MM.1S (cell line): ENCODE measurements at regions not wholly inside any gene's neighbourhood (a gene's known extent, or its start where the extent isn't known, plus 50 kb on each side); places are given as distances from the start of the nearest gene placed in this dataset.

Experiments used
- DNase-seq: peaks from one replicate; pipeline ENCODE4 v3.0.0-alpha.2; 2015
- H2AFZ ChIP-seq: fragments of 300-600 bp; sonication (generic); 2 replicates; pipeline ENCODE4 v1.6.0; 2016; ENCODE audit warnings: antibody characterized with exemption, low read length
- H3F3A ChIP-seq: fragments of 300-600 bp; sonication (generic); 2 replicates; pipeline ENCODE4 v1.6.1; 2016; ENCODE audit warnings: mild to moderate bottlenecking, antibody characterized with exemption, low read length, moderate library complexity, mixed read lengths; ENCODE audit not compliant: insufficient read depth
- H3K27ac ChIP-seq: fragments of 300-600 bp; sonication (generic); 2 replicates; pipeline ENCODE4 v1.5.1; 2016; ENCODE audit warnings: mild to moderate bottlenecking, low read length
- H3K27me3 ChIP-seq: fragments of 300-600 bp; sonication (generic); replicated peaks from 2 replicates; pipeline ENCODE4 v1.6.0; 2016; ENCODE audit warnings: low read length; ENCODE audit not compliant: insufficient read depth
- H3K36me3 ChIP-seq: fragments of 300-600 bp; sonication (generic); replicated peaks from 2 replicates; pipeline ENCODE4 v1.6.1; 2016; ENCODE audit warnings: mild to moderate bottlenecking, low read length, mixed read lengths; ENCODE audit not compliant: insufficient read depth
- H3K4me1 ChIP-seq: fragments of 300-600 bp; sonication (generic); 2 replicates; pipeline ENCODE4 v1.6.1; 2016; ENCODE audit warnings: low read length, mixed read lengths
- H3K4me2 ChIP-seq: fragments of 300-600 bp; sonication (generic); 2 replicates; pipeline ENCODE4 v1.6.0; 2016; ENCODE audit warnings: low read depth, low read length
- H3K4me3 ChIP-seq: fragments of 300-600 bp; sonication (generic); 2 replicates; pipeline ENCODE4 v1.5.1; 2016; ENCODE audit warnings: low read length, mixed read lengths
- H3K79me2 ChIP-seq: fragments of 300-600 bp; sonication (generic); 2 replicates; pipeline ENCODE4 v1.6.1; 2016; ENCODE audit warnings: mixed run types, low read length, mixed read lengths
- H3K9ac ChIP-seq: fragments of 300-600 bp; sonication (generic); 2 replicates; pipeline ENCODE4 v1.6.1; 2016; ENCODE audit warnings: low read length, mixed read lengths
- H3K9me2 ChIP-seq: fragments of 300-600 bp; sonication (generic); replicated peaks from 2 replicates; pipeline ENCODE4 v1.6.1; 2016; ENCODE audit warnings: mild to moderate bottlenecking, low read length, mixed read lengths; ENCODE audit not compliant: insufficient read depth
- H3K9me3 ChIP-seq: fragments of 300-600 bp; sonication (generic); replicated peaks from 2 replicates; pipeline ENCODE4 v1.6.1; 2016; ENCODE audit warnings: mild to moderate bottlenecking, low read length, mixed read lengths; ENCODE audit not compliant: insufficient read depth
- H4K20me1 ChIP-seq: fragments of 300-600 bp; sonication (generic); 2 replicates; pipeline ENCODE4 v1.6.1; 2016; ENCODE audit warnings: mild to moderate bottlenecking, low read length, moderate library complexity, mixed read lengths; ENCODE audit not compliant: insufficient read depth
- EZH2 ChIP-seq: fragments of 300-600 bp; sonication (generic); optimal IDR thresholded peaks from 2 replicates; pipeline ENCODE3; 2017; ENCODE audit warnings: low read depth, mild to moderate bottlenecking, antibody characterized with exemption, low read length, mixed read lengths
- EZH2phosphoT487 ChIP-seq: fragments of 300-600 bp; sonication (generic); IDR thresholded peaks from 2 replicates; pipeline ENCODE4 v1.6.1; 2018; ENCODE audit warnings: antibody characterized with exemption, low read length
- TF ChIP-seq, protein P1 (sequence below): fragments of 300-600 bp; sonication (generic); IDR thresholded peaks from 2 replicates; pipeline ENCODE4 v1.5.1; 2016; ENCODE audit warnings: antibody characterized with exemption, low read length, mixed read lengths

DNA sequence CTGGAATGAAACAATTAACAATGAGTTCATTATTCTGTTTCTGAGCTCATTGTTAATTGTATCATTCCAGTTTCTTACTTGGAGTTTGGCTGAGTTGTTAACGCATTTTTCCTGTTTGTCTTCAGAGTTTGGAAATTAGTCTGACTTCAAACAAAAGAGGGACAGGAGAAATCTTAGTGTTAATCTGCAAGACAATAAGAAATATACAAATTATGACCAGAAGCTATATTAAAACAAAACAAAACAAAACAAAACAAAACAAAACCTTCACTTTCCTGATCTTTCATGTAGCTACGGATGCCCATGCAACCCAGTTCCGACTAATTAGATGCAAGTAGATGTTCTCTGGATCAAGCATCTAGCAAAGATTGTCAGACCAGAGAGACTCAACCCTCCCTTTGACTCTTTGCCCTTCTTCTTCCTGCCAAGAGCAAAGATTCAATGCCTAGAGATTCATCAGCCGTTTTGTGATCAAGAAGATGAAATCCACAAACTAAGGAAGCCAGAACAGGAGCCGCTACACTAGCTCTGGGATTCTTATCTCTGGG lies 686.2 kb upstream of the FSHR start:
- Histone ChIP-seq H3K79me2 (no peaks in the 10 kb centered on the region), H3K36me3 (no peaks in the 10 kb centered on the region), H3K9me2 (no peaks in the 10 kb centered on the region), H3K4me3 (no peak overlapping the region), H4K20me1 (no peaks in the 10 kb centered on the region), H3K27me3 (no peaks in the 10 kb centered on the region), H3F3A (no peaks in the 10 kb centered on the region), H3K9ac (no peak overlapping the region), H3K27ac (no peak overlapping the region), H3K9me3 (no peaks in the 10 kb centered on the region), H2AFZ (no peak overlapping the region), H3K4me1 (no peaks in the 10 kb centered on the region), H3K4me2 (no peak overlapping the region)
- TF ChIP-seq EZH2phosphoT487 (no peak), EZH2 (no peak)
- TF ChIP-seq, protein P1, sequence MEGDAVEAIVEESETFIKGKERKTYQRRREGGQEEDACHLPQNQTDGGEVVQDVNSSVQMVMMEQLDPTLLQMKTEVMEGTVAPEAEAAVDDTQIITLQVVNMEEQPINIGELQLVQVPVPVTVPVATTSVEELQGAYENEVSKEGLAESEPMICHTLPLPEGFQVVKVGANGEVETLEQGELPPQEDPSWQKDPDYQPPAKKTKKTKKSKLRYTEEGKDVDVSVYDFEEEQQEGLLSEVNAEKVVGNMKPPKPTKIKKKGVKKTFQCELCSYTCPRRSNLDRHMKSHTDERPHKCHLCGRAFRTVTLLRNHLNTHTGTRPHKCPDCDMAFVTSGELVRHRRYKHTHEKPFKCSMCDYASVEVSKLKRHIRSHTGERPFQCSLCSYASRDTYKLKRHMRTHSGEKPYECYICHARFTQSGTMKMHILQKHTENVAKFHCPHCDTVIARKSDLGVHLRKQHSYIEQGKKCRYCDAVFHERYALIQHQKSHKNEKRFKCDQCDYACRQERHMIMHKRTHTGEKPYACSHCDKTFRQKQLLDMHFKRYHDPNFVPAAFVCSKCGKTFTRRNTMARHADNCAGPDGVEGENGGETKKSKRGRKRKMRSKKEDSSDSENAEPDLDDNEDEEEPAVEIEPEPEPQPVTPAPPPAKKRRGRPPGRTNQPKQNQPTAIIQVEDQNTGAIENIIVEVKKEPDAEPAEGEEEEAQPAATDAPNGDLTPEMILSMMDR: no peak
- DNase-seq: no peak

DNA sequence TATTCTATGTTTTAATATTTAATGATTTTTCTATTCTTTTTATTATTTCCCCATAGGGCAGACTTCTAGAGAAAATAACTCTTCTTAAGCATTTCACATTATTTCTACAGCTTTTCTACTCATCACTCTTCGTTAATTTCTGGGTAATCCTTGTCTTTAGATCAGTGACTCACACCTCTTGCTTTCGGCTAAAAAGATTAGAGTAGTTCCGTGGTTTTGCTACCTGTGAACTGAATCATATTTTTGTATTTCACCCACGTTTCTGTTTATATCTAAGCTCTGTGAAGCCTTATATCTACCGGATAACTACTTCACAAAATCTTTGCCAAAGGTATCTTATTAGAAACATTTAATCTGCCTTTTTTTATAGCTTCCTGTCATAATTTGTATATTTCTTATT lies 685.5 kb upstream of the FSHR start:
- TF ChIP-seq EZH2 (no peak), EZH2phosphoT487 (no peak)
- TF ChIP-seq, protein P1: no peak
- H3K9ac ChIP-seq: no peak overlapping the region
- no peaks in the 10 kb centered on the region for H3K36me3 ChIP-seq
- H3K9me2 ChIP-seq: no peaks in the 10 kb centered on the region
- no peak overlapping the region for H3K4me2 ChIP-seq
- no peaks in the 10 kb centered on the region for H3K9me3 ChIP-seq
- no peaks in the 10 kb centered on the region for H4K20me1 ChIP-seq
- H2AFZ ChIP-seq: no peak overlapping the region
- H3K27me3 ChIP-seq: no peaks in the 10 kb centered on the region
- no peak for DNase-seq
- H3F3A ChIP-seq: no peaks in the 10 kb centered on the region
- H3K4me3 ChIP-seq: no peak overlapping the region
- no peaks in the 10 kb centered on the region for H3K79me2 ChIP-seq
- H3K4me1 ChIP-seq: no peaks in the 10 kb centered on the region
- no peak overlapping the region for H3K27ac ChIP-seq

DNA sequence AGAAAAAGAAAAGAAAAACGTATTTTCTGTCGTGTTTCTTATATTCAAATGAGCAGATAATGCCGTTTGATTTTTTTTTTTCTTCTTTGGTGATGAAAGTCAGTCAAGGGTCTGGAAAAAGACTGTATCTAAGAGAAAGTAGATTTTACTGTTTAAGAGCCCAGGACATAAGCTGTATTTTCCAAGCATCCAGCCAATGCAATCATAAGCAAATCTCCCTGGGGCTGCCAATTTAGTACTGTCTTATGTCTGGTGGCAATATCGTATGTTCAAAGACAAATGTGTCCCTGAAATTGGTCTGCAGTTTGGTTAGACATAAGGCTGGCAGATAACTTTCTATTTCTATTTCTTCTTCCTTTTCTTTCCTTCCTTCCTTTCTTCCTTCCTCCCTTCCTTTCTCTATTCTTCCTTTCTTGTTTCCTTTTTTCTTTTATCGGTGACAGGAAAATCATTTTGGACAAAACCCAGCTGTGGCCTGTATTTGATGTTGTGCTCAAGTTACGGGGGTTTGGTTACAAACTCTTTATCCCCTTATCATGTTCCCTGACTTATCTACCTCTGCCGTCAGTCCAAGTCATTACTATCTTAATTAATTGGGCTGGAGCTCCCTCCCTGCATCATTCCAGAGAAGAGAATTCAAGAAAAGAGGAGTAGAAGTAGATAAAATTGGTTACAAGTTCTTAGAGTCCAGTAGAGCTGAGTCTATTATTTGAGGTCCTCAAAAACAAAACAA lies 683.4 kb upstream of the FSHR start:
- Histone ChIP-seq H3K4me2 (no peak overlapping the region), H3K36me3 (no peaks in the 10 kb centered on the region), H3K27me3 (no peaks in the 10 kb centered on the region), H3F3A (no peaks in the 10 kb centered on the region), H3K9ac (no peak overlapping the region), H3K9me2 (no peaks in the 10 kb centered on the region), H3K79me2 (no peaks in the 10 kb centered on the region), H3K27ac (no peak overlapping the region), H3K4me1 (no peaks in the 10 kb centered on the region), H3K9me3 (no peaks in the 10 kb centered on the region), H2AFZ (no peak overlapping the region), H4K20me1 (no peaks in the 10 kb centered on the region), H3K4me3 (no peak overlapping the region)
- TF ChIP-seq EZH2phosphoT487 (no peak), EZH2 (no peak)
- TF ChIP-seq, protein P1: no peak
- DNase-seq: no peak
